Dendritic cell treated with granulocyte-macrophage colony-stimulating factor and Interleukin-4, amounts not matched to agents 40 ng/mL and 50 ng/mL, for 4 days (primary cell): ENCODE measurements at regions not wholly inside any gene's neighbourhood (a gene's known extent, or its start where the extent isn't known, plus 50 kb on each side); places are given as distances from the start of the nearest gene placed in this dataset.
"Not testable (repeated sequence)": the region's sequence is repeated elsewhere in the genome, so short reads cannot be mapped to it uniquely, and the experiment has no call there.

ENCODE experiments used
- H3K27ac Mint-ChIP-seq: one replicate; pipeline ENCODE4 v1.8.0; 2022; ENCODE audit warnings: mild to moderate bottlenecking, mixed read lengths
- H3K27me3 Mint-ChIP-seq: one replicate; pipeline ENCODE4 v1.8.0; 2022; ENCODE audit warnings: mild to moderate bottlenecking, mixed read lengths
- H3K36me3 Mint-ChIP-seq: one replicate; pipeline ENCODE4 v1.8.0; 2022; ENCODE audit warnings: low read depth, mixed read lengths
- H3K4me1 Mint-ChIP-seq: one replicate; pipeline ENCODE4 v1.8.0; 2022; ENCODE audit warnings: low read depth, mixed read lengths
- H3K4me3 Mint-ChIP-seq: one replicate; pipeline ENCODE4 v1.8.0; 2022; ENCODE audit warnings: mild to moderate bottlenecking, moderate library complexity, mixed read lengths
- H3K9me3 Mint-ChIP-seq: one replicate; pipeline ENCODE4 v1.8.0; 2022; ENCODE audit warnings: mixed read lengths
- intact Hi-C: fragments of 100-400 bp; cut with micrococcal nuclease; formaldehyde crosslinking; loops from one replicate; pipeline ENCODE4 v1.15.0; 2022

DNA sequence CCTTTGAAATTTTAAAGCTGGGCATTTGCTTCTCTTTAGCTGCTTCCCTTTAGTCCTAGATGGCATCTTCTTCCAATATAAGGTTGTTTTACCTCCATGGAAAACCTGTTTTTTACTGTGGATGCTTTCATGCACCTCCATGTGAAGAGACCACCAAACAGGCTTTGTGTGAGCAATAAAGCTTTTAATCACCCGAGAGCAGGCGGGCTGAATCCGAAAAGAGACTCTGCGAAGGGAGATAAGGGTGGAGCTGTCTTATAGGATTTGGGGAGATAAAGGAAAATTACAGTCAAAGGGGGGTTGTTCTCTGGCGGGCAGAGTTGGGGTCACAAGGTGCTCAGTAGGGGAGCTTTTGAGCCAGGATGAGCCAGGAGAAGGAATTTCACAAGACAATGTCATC is 1049.8 kb downstream of the PLOD2 start:
- peaks cover 40% of the 10 kb centered on the region for H3K9me3 Mint-ChIP-seq
- H3K27ac Mint-ChIP-seq, intact Hi-C loops, H3K36me3 Mint-ChIP-seq, H3K27me3 Mint-ChIP-seq, H3K4me3 Mint-ChIP-seq, H3K4me1 Mint-ChIP-seq: not testable (repeated sequence)

DNA sequence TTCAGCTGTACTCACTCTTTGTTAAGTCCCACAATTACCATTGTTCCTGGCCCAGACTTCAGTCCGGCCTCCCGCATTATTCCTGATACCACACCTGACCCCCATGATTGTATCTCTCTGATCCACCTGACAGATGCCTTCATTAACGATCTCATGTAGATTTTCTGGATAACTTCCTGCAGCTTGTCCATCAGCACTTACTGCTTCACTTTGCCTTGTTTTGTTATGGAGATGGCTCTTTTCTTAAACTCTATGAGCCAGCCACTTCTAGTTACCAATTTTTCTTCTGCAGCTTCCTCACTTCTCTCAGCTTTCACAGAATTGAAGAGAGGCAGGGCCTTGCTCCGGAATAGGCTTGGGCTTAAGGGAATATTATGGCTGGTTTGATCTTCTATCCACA is 1044.2 kb downstream of the PLOD2 start:
- Mint-ChIP-seq H3K27ac (no peak overlapping the region), H3K27me3 (no peaks in the 10 kb centered on the region), H3K4me1 (no peaks in the 10 kb centered on the region), H3K9me3 (peaks cover 33% of the 10 kb centered on the region), H3K4me3 (no peak overlapping the region), H3K36me3 (no peaks in the 10 kb centered on the region)
- intact Hi-C loops, result no loop called here

DNA sequence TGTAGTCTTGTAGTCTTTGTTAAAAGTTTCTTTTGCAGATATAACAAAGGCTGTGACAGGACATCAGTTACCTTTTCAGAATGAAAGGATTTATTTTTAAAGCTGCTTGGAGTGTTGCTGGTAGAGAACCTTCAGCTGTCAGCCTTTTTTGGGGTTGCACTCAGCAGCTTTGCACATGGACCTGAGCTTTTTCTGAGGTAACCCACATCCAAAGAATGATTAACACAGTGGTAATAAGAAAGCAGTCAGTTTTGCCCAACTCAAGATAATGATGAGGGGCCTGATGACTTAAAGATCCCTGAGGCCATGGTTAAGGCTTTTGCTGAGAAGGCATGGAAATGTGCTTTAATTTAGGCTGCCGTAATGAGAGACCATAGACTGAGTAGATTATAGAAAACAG is 1042.7 kb downstream of the PLOD2 start:
- no peaks in the 10 kb centered on the region for H3K4me1 Mint-ChIP-seq
- no peaks in the 10 kb centered on the region for H3K36me3 Mint-ChIP-seq
- no peak overlapping the region for H3K4me3 Mint-ChIP-seq
- intact Hi-C loops, result no loop called here
- no peaks in the 10 kb centered on the region for H3K27me3 Mint-ChIP-seq
- H3K9me3 Mint-ChIP-seq, result peaks cover 27% of the 10 kb centered on the region
- no peak overlapping the region for H3K27ac Mint-ChIP-seq

- H3K27ac Mint-ChIP-seq, result no peak overlapping the region
- H3K4me1 Mint-ChIP-seq, result no peaks in the 10 kb centered on the region
- no peaks in the 10 kb centered on the region for H3K36me3 Mint-ChIP-seq
- intact Hi-C loops, result no loop called here
- no peak overlapping the region for H3K4me3 Mint-ChIP-seq
- no peaks in the 10 kb centered on the region for H3K9me3 Mint-ChIP-seq
- no peaks in the 10 kb centered on the region for H3K27me3 Mint-ChIP-seq
These were observed 1035.9 kb downstream of the PLOD2 start for GRCh38 chr3:145124900-145125678.

DNA sequence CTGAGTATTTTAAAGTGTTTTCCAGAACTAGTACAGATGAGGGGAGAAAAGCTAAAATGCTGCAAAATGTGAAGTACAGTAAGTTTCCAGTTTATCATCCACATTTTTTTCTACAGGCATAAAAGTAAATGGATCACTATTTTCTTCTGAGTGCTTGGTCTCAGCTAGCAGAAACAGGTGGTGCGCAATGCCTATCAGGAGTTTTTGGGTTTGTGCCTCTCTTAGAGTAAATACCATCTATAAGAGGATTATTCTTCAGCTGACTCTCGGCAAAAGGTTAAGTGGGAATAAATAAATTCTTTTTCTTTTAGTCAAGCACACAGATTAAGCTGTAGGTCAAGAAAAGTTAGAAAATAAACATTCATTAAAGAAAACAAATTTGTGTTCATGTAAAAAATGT is 1027.7 kb downstream of the PLOD2 start:
- intact Hi-C loops, result no loop called here
- no peaks in the 10 kb centered on the region for H3K27me3 Mint-ChIP-seq
- H3K36me3 Mint-ChIP-seq, result no peaks in the 10 kb centered on the region
- H3K27ac Mint-ChIP-seq, result no peak overlapping the region
- H3K4me1 Mint-ChIP-seq, result no peaks in the 10 kb centered on the region
- no peaks in the 10 kb centered on the region for H3K9me3 Mint-ChIP-seq
- H3K4me3 Mint-ChIP-seq, result no peak overlapping the region

DNA sequence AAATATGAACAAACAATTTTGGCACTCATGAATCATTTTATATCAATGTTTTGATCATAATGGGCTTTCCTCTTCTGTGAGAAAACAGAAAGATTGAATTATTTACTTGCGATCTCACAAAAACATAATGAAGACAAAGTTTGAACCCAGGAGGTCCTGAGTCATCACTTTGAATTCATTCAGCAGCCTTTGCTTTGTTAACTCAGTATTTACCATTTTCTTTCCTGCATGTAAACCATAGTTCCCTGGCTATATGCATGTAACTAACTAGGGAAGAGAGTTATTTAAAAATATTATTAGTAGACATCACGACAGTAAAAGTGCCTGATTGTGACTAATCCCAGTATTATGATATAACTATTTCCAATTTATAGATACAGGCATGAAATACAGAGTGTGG is 1026.2 kb downstream of the PLOD2 start:
- no peaks in the 10 kb centered on the region for H3K9me3 Mint-ChIP-seq
- no peaks in the 10 kb centered on the region for H3K4me1 Mint-ChIP-seq
- no peaks in the 10 kb centered on the region for H3K36me3 Mint-ChIP-seq
- intact Hi-C loops, result no loop called here
- no peak overlapping the region for H3K4me3 Mint-ChIP-seq
- H3K27ac Mint-ChIP-seq, result no peak overlapping the region
- no peaks in the 10 kb centered on the region for H3K27me3 Mint-ChIP-seq

GRCh38 chr3:145144361-145144760 is 1016.6 kb downstream of the PLOD2 start:
- no peaks in the 10 kb centered on the region for H3K36me3 Mint-ChIP-seq
- H3K4me1 Mint-ChIP-seq, result no peaks in the 10 kb centered on the region
- H3K4me3 Mint-ChIP-seq, result no peak overlapping the region
- no peaks in the 10 kb centered on the region for H3K27me3 Mint-ChIP-seq
- intact Hi-C loops, result no loop called here
- H3K27ac Mint-ChIP-seq, result no peak overlapping the region
- peaks cover 25% of the 10 kb centered on the region for H3K9me3 Mint-ChIP-seq

DNA sequence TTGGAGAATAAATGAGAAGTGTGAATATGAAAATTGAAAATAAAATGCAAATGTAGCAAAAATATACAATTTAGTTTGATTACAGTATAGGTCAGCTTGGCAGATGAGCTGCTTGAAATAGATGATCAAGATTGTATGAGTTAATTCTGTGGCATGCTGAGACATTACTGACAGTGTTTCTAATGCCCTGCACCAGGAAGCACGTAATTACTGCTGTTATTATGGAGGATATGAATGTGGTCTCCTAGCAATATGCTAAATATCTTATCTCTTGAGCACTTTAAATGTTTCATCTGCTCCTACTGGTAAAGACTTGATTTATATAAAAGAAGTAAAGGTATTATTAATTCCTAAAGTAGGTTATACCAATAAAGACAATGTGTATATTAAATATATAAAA is 1015.5 kb downstream of the PLOD2 start:
- Mint-ChIP-seq H3K27ac (no peak overlapping the region), H3K36me3 (no peaks in the 10 kb centered on the region), H3K4me3 (no peak overlapping the region), H3K27me3 (no peaks in the 10 kb centered on the region), H3K4me1 (no peaks in the 10 kb centered on the region), H3K9me3 (peaks cover 25% of the 10 kb centered on the region)
- intact Hi-C loops, result no loop called here

- intact Hi-C loops, result no loop called here
- H3K4me1 Mint-ChIP-seq, result no peaks in the 10 kb centered on the region
These were observed 1001.3 kb downstream of the PLOD2 start for GRCh38 chr3:145159640-145160039.

GRCh38 chr3:145170121-145170520 is 990.9 kb downstream of the PLOD2 start:
- intact Hi-C loops, result no loop called here
- no peaks in the 10 kb centered on the region for H3K9me3 Mint-ChIP-seq
- H3K4me1 Mint-ChIP-seq, result no peaks in the 10 kb centered on the region
- no peaks in the 10 kb centered on the region for H3K27me3 Mint-ChIP-seq
- no peak overlapping the region for H3K27ac Mint-ChIP-seq
- no peaks in the 10 kb centered on the region for H3K36me3 Mint-ChIP-seq
- no peak overlapping the region for H3K4me3 Mint-ChIP-seq

More at GRCh38 chr3:145159640-145160039, 1001.3 kb downstream of the PLOD2 start:
- Mint-ChIP-seq H3K4me3 (no peak overlapping the region), H3K27ac (no peak overlapping the region), H3K27me3 (no peaks in the 10 kb centered on the region), H3K9me3 (peaks cover 14% of the 10 kb centered on the region), H3K36me3 (no peaks in the 10 kb centered on the region)

GRCh38 chr3:145175626-145176025 is 985.4 kb downstream of the PLOD2 start:
- no peaks in the 10 kb centered on the region for H3K27me3 Mint-ChIP-seq
- no peak overlapping the region for H3K4me3 Mint-ChIP-seq
- no peaks in the 10 kb centered on the region for H3K4me1 Mint-ChIP-seq
- intact Hi-C loops, result no loop called here
- H3K36me3 Mint-ChIP-seq, result no peaks in the 10 kb centered on the region
- no peak overlapping the region for H3K27ac Mint-ChIP-seq
- H3K9me3 Mint-ChIP-seq, result no peaks in the 10 kb centered on the region

- Mint-ChIP-seq H3K9me3 (no peaks in the 10 kb centered on the region), H3K36me3 (no peaks in the 10 kb centered on the region), H3K4me3 (no peak overlapping the region), H3K27me3 (no peaks in the 10 kb centered on the region), H3K4me1 (no peaks in the 10 kb centered on the region), H3K27ac (no peak overlapping the region)
- intact Hi-C loops, result no loop called here
These were observed 984.1 kb downstream of the PLOD2 start for GRCh38 chr3:145176907-145177306.

- H3K9me3 Mint-ChIP-seq, result no peaks in the 10 kb centered on the region
- intact Hi-C loops, result no loop called here
These were observed 983.2 kb downstream of the PLOD2 start for GRCh38 chr3:145177828-145178227.

DNA sequence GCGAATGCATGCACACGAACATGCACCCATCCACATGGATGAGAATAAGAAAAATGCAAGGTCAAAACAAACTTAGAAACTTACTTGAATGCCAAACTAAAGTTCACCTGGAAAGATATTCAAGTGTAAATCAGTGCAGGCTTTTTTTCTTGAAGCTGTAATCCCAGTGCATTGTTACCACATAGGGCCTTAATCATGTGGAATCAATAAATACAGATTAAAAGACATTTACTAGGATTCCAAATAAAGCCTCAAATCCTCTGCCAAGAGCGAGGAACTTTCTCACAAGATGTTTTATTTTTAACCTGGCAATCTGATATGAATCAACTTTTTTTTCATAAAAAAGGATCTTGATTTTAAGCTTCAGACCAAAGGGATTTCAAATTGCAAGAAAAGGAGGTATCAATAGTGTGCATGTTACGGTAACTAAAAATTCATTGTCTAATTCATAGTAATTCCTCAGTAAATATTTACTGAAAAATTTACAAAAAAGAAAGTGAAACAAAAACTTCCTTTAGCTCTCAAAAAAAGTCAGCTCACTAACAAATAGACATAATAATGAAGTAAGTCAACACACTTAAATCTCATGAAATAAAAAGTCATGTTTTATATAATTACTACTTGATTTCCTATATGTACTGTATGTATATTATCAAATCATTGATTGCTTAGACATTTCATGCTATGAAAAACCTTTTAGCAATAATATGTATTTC is 978.6 kb downstream of the PLOD2 start:
- Mint-ChIP-seq H3K27me3 (no peaks in the 10 kb centered on the region), H3K4me1 (no peaks in the 10 kb centered on the region), H3K36me3 (no peaks in the 10 kb centered on the region), H3K4me3 (no peak overlapping the region), H3K27ac (no peak overlapping the region), H3K9me3 (no peaks in the 10 kb centered on the region)
- intact Hi-C loops, result no loop called here

More at GRCh38 chr3:145177828-145178227, 983.2 kb downstream of the PLOD2 start:
- Mint-ChIP-seq H3K27me3 (no peaks in the 10 kb centered on the region), H3K36me3 (no peaks in the 10 kb centered on the region), H3K27ac (no peak overlapping the region), H3K4me1 (no peaks in the 10 kb centered on the region), H3K4me3 (no peak overlapping the region)
